HUDEP-2 (cell line): ENCODE measurements at regions not wholly inside any gene's neighbourhood (a gene's known extent, or its start where the extent isn't known, plus 50 kb on each side); places are given as distances from the start of the nearest gene placed in this dataset.
A peak's percentile ranks its signal among the peaks of the same experiment; 100 is the strongest.
"Not testable (repeated sequence)": the region's sequence is repeated elsewhere in the genome, so short reads cannot be mapped to it uniquely, and the experiment has no call there.

Experiments
- DNase-seq, 76 experiments: peaks; one replicate each; lab custom pipeline; 2025; ENCODE audit not compliant: unreplicated experiment in 76 of 76; lab: John Stamatoyannopoulos, UW

GRCh38 chrX:125497667-125498066 is 178.0 kb downstream of the TEX13C start:
- DNase-seq: no peak

- DNase-seq: no peak
These were observed 184.1 kb downstream of the TEX13C start for GRCh38 chrX:125503769-125504168.

- no peak for DNase-seq
These were observed 185.5 kb downstream of the TEX13C start for GRCh38 chrX:125505207-125505606.

GRCh38 chrX:125507119-125507518 is 187.4 kb downstream of the TEX13C start:
- DNase-seq: no peak

- DNase-seq: no peak
These were observed 200.4 kb downstream of the TEX13C start for GRCh38 chrX:125520029-125520428.

- DNase-seq: no peak
These were observed 203.1 kb downstream of the TEX13C start for GRCh38 chrX:125522752-125523151.

GRCh38 chrX:125532411-125533089 is 212.9 kb downstream of the TEX13C start:
- DNase-seq: no peak

GRCh38 chrX:125533352-125533751 is 213.7 kb downstream of the TEX13C start:
- no peak for DNase-seq

- DNase-seq: no peak
These were observed 224.5 kb downstream of the TEX13C start for GRCh38 chrX:125544031-125544660.

GRCh38 chrX:125544856-125545255 is 225.2 kb downstream of the TEX13C start:
- no peak for DNase-seq

GRCh38 chrX:125577479-125577878 is 257.8 kb downstream of the TEX13C start:
- no peak for DNase-seq

- DNase-seq: no peak
These were observed 284.8 kb downstream of the TEX13C start for GRCh38 chrX:125604448-125604847.

GRCh38 chrX:125605145-125605544 is 285.5 kb downstream of the TEX13C start:
- DNase-seq: no peak

- not testable (repeated sequence) for DNase-seq
These were observed 295.1 kb downstream of the TEX13C start for GRCh38 chrX:125614591-125615343.

- DNase-seq: no peak
These were observed 301.3 kb downstream of the TEX13C start for GRCh38 chrX:125620715-125621587.

GRCh38 chrX:125621588-125621927 is 301.9 kb downstream of the TEX13C start:
- DNase-seq: no peak

GRCh38 chrX:125622899-125623298 is 303.2 kb downstream of the TEX13C start:
- DNase-seq: no peak

GRCh38 chrX:125627676-125628075 is 308.0 kb downstream of the TEX13C start:
- DNase-seq: peak in 1 of 76 experiments; percentile 0

GRCh38 chrX:125628435-125628834 is 308.8 kb downstream of the TEX13C start:
- DNase-seq: no peak

GRCh38 chrX:125641405-125641804 is 321.7 kb downstream of the TEX13C start:
- no peak for DNase-seq

GRCh38 chrX:125646195-125646594 is 326.5 kb downstream of the TEX13C start:
- peak in 6 of 76 experiments; percentile 0 to 2 (median 0) for DNase-seq
